ENCODE measurements at regions not wholly inside any gene's neighbourhood (a gene's known extent, or its start where the extent isn't known, plus 50 kb on each side); places are given as distances from the start of the nearest gene placed in this dataset.

DNA sequence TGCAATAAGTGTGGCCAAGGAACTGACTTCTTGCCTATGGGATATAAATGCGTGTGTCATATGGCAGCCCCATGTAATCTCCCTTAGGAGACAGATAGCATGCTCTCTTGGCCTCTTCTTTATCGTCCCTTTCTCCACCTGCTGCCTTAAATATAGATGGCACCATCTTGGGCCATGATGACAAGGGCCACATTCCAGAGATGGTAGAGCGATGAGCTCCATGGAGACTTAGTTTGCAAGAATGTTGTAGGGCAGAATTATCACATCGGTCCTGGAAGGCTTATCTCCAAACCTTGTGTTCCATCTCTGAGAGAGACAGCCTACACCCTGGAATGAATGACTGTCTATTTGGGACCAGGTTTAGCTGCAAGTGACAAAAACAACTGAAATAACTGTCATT, 536.7 kb downstream of the TNS1 start:
- WGBS, 2 donors = 96 to 97% methylated on average over 4 of the region's 4 CpGs
- no peak for ATAC-seq (ENCODE audit: insufficient read depth, low FRiP score)
- no peak overlapping the region for H3K4me3 ChIP-seq

DNA sequence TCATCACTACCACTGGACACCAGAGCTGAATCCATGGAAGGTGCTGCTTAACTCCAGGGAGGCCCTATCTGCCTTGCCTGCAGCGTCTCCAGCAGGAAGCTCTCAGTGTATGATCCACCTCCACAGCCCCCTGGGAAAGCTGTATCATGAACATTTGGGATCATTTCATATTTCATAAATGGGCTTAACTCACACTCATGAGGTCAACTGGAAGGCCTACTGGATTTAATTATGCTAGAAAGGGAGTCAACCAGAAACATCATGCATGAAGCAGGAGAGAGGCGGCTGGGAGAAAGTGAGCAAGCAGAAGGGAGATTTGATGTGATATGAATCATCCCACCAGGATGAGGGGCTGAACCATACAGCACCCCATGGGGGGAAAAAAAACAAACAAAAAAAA, 537.7 kb downstream of the TNS1 start:
- Histone ChIP-seq H3K27me3 (ENCODE audit: control insufficient read depth in 3 of 3, insufficient read depth in 3 of 3, low read length in 2 of 3) (no peaks in the 10 kb centered on the region), H3K4me3 (no peak overlapping the region), H3K4me1 (ENCODE audit: control insufficient read depth in 5 of 5, insufficient read depth in 5 of 5, low read length in 5 of 5) (peaks cover 0 to 34% (median 12%) of the 10 kb centered on the region in 5 donors), H3K27ac (ENCODE audit: low read depth in 1 of 2, low read length in 1 of 2) (no peak overlapping the region), H3K9ac (ENCODE audit: insufficient read depth in 1 of 2, low read length in 2 of 2) (no peak overlapping the region), H3K36me3 (ENCODE audit: control insufficient read depth in 4 of 4, insufficient read depth in 4 of 4, low read length in 4 of 4) (no peaks in the 10 kb centered on the region), H3K9me3 (ENCODE audit: control insufficient read depth in 4 of 4, insufficient read depth in 3 of 4, low read length in 3 of 4) (peaks cover 0 to 5% (median 0%) of the 10 kb centered on the region in 4 donors)
- ATAC-seq (ENCODE audit: insufficient read depth, low FRiP score) (no peak), DNase-seq (no peak)
- TF ChIP-seq, protein P1, sequence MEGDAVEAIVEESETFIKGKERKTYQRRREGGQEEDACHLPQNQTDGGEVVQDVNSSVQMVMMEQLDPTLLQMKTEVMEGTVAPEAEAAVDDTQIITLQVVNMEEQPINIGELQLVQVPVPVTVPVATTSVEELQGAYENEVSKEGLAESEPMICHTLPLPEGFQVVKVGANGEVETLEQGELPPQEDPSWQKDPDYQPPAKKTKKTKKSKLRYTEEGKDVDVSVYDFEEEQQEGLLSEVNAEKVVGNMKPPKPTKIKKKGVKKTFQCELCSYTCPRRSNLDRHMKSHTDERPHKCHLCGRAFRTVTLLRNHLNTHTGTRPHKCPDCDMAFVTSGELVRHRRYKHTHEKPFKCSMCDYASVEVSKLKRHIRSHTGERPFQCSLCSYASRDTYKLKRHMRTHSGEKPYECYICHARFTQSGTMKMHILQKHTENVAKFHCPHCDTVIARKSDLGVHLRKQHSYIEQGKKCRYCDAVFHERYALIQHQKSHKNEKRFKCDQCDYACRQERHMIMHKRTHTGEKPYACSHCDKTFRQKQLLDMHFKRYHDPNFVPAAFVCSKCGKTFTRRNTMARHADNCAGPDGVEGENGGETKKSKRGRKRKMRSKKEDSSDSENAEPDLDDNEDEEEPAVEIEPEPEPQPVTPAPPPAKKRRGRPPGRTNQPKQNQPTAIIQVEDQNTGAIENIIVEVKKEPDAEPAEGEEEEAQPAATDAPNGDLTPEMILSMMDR (IDR thresholded peaks at IDR 0.05; ENCODE audit: control extremely low read depth, extremely low read depth) = no peak
- WGBS, 2 donors = 97 to 98% methylated on average over 2 of the region's 2 CpGs

More for the DNA sequence above, 536.7 kb downstream of the TNS1 start:
- no peak overlapping the region for H3K9ac ChIP-seq (ENCODE audit: insufficient read depth in 1 of 2, low read length in 2 of 2)
- no peaks in the 10 kb centered on the region for H3K36me3 ChIP-seq (ENCODE audit: control insufficient read depth in 4 of 4, insufficient read depth in 4 of 4, low read length in 4 of 4)
- H3K9me3 ChIP-seq (ENCODE audit: control insufficient read depth in 4 of 4, insufficient read depth in 3 of 4, low read length in 3 of 4) = peaks cover 0 to 5% (median 0%) of the 10 kb centered on the region in 4 donors
- DNase-seq = no peak
- no peaks in the 10 kb centered on the region for H3K27me3 ChIP-seq (ENCODE audit: control insufficient read depth in 3 of 3, insufficient read depth in 3 of 3, low read length in 2 of 3)
- H3K4me1 ChIP-seq (ENCODE audit: control insufficient read depth in 5 of 5, insufficient read depth in 5 of 5, low read length in 5 of 5) = peaks cover 0 to 26% (median 12%) of the 10 kb centered on the region in 5 donors
- no peak overlapping the region for H3K27ac ChIP-seq (ENCODE audit: low read depth in 1 of 2, low read length in 1 of 2)
- TF ChIP-seq, protein P1 (IDR thresholded peaks at IDR 0.05; ENCODE audit: control extremely low read depth, extremely low read depth) = no peak

DNA sequence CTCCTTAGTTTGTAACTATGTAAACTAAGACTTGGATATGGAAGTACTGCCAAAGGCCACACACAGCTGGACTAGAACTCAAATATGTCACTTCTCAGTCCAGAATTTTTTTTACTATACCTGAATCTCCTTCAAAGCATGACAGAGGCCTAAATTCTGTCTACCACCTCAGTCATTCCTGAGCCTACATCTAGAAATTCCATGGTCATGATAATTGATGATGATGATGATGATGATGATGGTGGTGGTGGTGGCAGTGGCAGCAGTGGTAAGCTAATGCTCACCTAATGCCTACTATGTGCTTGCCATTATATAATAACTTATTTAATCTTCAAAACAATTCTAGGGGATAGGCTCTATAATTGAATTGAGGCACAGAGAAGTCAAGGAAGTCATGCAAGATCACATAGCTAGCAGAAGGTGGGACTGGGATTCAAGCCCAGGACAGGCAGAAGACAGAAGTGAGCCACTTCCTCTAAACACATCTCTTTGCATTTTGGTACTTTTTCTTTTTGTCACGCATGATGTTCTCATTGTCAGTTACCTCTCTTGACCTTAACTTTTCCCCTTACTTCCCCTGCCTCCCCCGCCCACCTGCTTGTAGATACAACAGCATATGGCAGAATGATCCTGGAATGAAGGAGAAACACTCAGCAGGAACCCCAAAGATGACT, 539.3 kb downstream of the TNS1 start:
- H3K4me3 ChIP-seq = no peak overlapping the region
- TF ChIP-seq, protein P1 (IDR thresholded peaks at IDR 0.05; ENCODE audit: control extremely low read depth, extremely low read depth) = no peak
- no peak for ATAC-seq (ENCODE audit: insufficient read depth, low FRiP score)
- WGBS, 2 donors = 93 to 96% methylated on average over 2 of the region's 2 CpGs
- no peaks in the 10 kb centered on the region for H3K27me3 ChIP-seq (ENCODE audit: control insufficient read depth in 3 of 3, insufficient read depth in 3 of 3, low read length in 2 of 3)
- no peak for DNase-seq
- no peak overlapping the region for H3K27ac ChIP-seq (ENCODE audit: low read depth in 1 of 2, low read length in 1 of 2)
- H3K9ac ChIP-seq (ENCODE audit: insufficient read depth in 1 of 2, low read length in 2 of 2) = no peak overlapping the region
- no peaks in the 10 kb centered on the region for H3K9me3 ChIP-seq (ENCODE audit: control insufficient read depth in 4 of 4, insufficient read depth in 3 of 4, low read length in 3 of 4)
- H3K4me1 ChIP-seq (ENCODE audit: control insufficient read depth in 5 of 5, insufficient read depth in 5 of 5, low read length in 5 of 5) = peaks cover 0 to 46% (median 12%) of the 10 kb centered on the region in 5 donors
- H3K36me3 ChIP-seq (ENCODE audit: control insufficient read depth in 4 of 4, insufficient read depth in 4 of 4, low read length in 4 of 4) = no peaks in the 10 kb centered on the region

DNA sequence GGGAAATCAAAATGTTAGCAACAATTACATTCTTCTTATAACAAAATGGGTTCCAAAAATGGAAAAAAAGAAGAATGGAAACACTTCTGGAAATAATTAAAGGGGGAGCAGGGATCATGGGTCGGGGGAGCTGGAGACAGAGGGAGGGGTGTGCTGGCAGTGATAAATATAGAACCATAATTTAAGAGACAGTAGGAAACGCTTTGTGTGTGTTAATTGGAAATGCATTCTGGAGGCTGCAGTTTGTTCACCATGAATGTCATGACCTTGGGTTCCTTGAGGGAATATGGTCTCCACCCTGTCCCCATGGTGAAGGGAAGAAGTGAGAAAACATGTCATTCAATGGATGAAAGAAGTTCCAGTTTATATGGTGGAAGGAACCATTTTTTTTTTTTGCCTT, 540.7 kb downstream of the TNS1 start:
- no peaks in the 10 kb centered on the region for H3K36me3 ChIP-seq (ENCODE audit: control insufficient read depth in 4 of 4, insufficient read depth in 4 of 4, low read length in 4 of 4)
- no peaks in the 10 kb centered on the region for H3K27me3 ChIP-seq (ENCODE audit: control insufficient read depth in 3 of 3, insufficient read depth in 3 of 3, low read length in 2 of 3)
- WGBS, 2 donors = 63 to 74% methylated on average over 2 of the region's 2 CpGs
- no peak overlapping the region for H3K4me3 ChIP-seq
- no peak overlapping the region for H3K9ac ChIP-seq (ENCODE audit: insufficient read depth in 1 of 2, low read length in 2 of 2)
- peak in 1 of 3 donors; percentile 59 for DNase-seq
- H3K9me3 ChIP-seq (ENCODE audit: control insufficient read depth in 4 of 4, insufficient read depth in 3 of 4, low read length in 3 of 4) = no peaks in the 10 kb centered on the region
- H3K4me1 ChIP-seq (ENCODE audit: control insufficient read depth in 5 of 5, insufficient read depth in 5 of 5, low read length in 5 of 5) = peaks cover 0 to 46% (median 12%) of the 10 kb centered on the region in 5 donors
- H3K27ac ChIP-seq (ENCODE audit: low read depth in 1 of 2, low read length in 1 of 2) = no peak overlapping the region
- TF ChIP-seq, protein P1 (IDR thresholded peaks at IDR 0.05; ENCODE audit: control extremely low read depth, extremely low read depth) = no peak
- ATAC-seq (ENCODE audit: insufficient read depth, low FRiP score) = no peak
